H9 (cell line): ENCODE measurements at regions not wholly inside any gene's neighbourhood (a gene's known extent, or its start where the extent isn't known, plus 50 kb on each side); places are given as distances from the start of the nearest gene placed in this dataset.

ENCODE experiments used
- DNase-seq: peaks from one replicate; pipeline ENCODE4 v3.0.0-alpha.2; 2017
- H2AFZ ChIP-seq: one replicate; pipeline ENCODE4 v1.6.1; 2013; ENCODE audit warnings: mild to moderate bottlenecking, low read length, control low read depth, moderate library complexity
- H2AK5ac ChIP-seq: 2 replicates; pipeline ENCODE4 v1.6.1; 2013; ENCODE audit warnings: low read length, control low read depth, mixed read lengths; ENCODE audit not compliant: insufficient read length
- H2BK120ac ChIP-seq: one replicate; pipeline ENCODE4 v1.6.1; 2013; ENCODE audit warnings: low read depth, mild to moderate bottlenecking, low read length, control low read depth, inconsistent platforms; ENCODE audit not compliant: poor library complexity, severe bottlenecking
- H2BK12ac ChIP-seq: 2 replicates; pipeline ENCODE4 v1.6.1; 2013; ENCODE audit warnings: low read length, control low read depth, mixed read lengths, low read depth; ENCODE audit not compliant: insufficient read length
- H2BK15ac ChIP-seq: 2 replicates; pipeline ENCODE4 v1.6.1; 2013; ENCODE audit warnings: low read depth, low read length, control low read depth
- H2BK20ac ChIP-seq: one replicate; pipeline ENCODE4 v1.6.1; 2013; ENCODE audit warnings: low read depth, mild to moderate bottlenecking, low read length, control low read depth, inconsistent platforms; ENCODE audit not compliant: poor library complexity, severe bottlenecking
- H2BK5ac ChIP-seq: 2 replicates; pipeline ENCODE4 v1.6.1; 2013; ENCODE audit warnings: low read length, control low read depth, mixed read lengths; ENCODE audit not compliant: insufficient read length
- H3K14ac ChIP-seq: 2 replicates; pipeline ENCODE4 v1.6.1; 2013; ENCODE audit warnings: low read length, control low read depth; ENCODE audit not compliant: insufficient read depth
- H3K18ac ChIP-seq: 2 replicates; pipeline ENCODE4 v1.6.1; 2013; ENCODE audit warnings: low read depth, mild to moderate bottlenecking, mixed read lengths, low read length, control low read depth; ENCODE audit not compliant: insufficient read length
- H3K23ac ChIP-seq: 2 replicates; pipeline ENCODE4 v1.6.1; 2013; ENCODE audit warnings: low read length, control low read depth, mixed read lengths, low read depth; ENCODE audit not compliant: insufficient read length
- H3K23me2 ChIP-seq: 2 replicates; pipeline ENCODE4 v1.6.1; 2013; ENCODE audit warnings: low read depth, mild to moderate bottlenecking, mixed read lengths, low read length, control low read depth; ENCODE audit not compliant: insufficient read length, poor library complexity, severe bottlenecking
- H3K27ac ChIP-seq: 2 replicates; pipeline ENCODE4 v1.5.1; 2013; ENCODE audit warnings: low read length, control low read depth, mixed read lengths, low read depth; ENCODE audit not compliant: insufficient read length
- H3K27me3 ChIP-seq: 2 replicates; pipeline ENCODE4 v1.6.1; 2013; ENCODE audit warnings: low read length, control low read depth, inconsistent platforms; ENCODE audit not compliant: insufficient read depth
- H3K4ac ChIP-seq: 2 replicates; pipeline ENCODE4 v1.6.1; 2013; ENCODE audit warnings: low read depth, mild to moderate bottlenecking, control low read depth, inconsistent platforms, low read length, moderate library complexity
- H3K4me1 ChIP-seq: 2 replicates; pipeline ENCODE4 v1.6.1; 2013; ENCODE audit warnings: low read length, control low read depth, inconsistent platforms; ENCODE audit not compliant: insufficient read depth
- H3K4me2 ChIP-seq: 2 replicates; pipeline ENCODE4 v1.6.1; 2013; ENCODE audit warnings: low read length, control low read depth, mixed read lengths; ENCODE audit not compliant: insufficient read length, insufficient read depth
- H3K56ac ChIP-seq: 2 replicates; pipeline ENCODE4 v1.6.1; 2013; ENCODE audit warnings: low read depth, mild to moderate bottlenecking, mixed read lengths, low read length, control low read depth; ENCODE audit not compliant: insufficient read length
- H3K79me1 ChIP-seq: 2 replicates; pipeline ENCODE4 v1.6.1; 2013; ENCODE audit warnings: low read depth, mild to moderate bottlenecking, moderate library complexity, low read length, control low read depth, inconsistent platforms; ENCODE audit not compliant: insufficient read depth, poor library complexity, severe bottlenecking
- H3K79me2 ChIP-seq: 2 replicates; pipeline ENCODE4 v1.6.1; 2013; ENCODE audit warnings: low read length, control low read depth, inconsistent platforms; ENCODE audit not compliant: insufficient read depth
- H3K9ac ChIP-seq: 2 replicates; pipeline ENCODE4 v1.6.1; 2013; ENCODE audit warnings: low read length, control low read depth, mixed read lengths; ENCODE audit not compliant: insufficient read length; ENCODE audit errors: extremely low read depth
- H3K9me3 ChIP-seq: one replicate; pipeline ENCODE4 v1.6.1; 2013; ENCODE audit warnings: low read depth, low read length, inconsistent platforms; ENCODE audit not compliant: control insufficient read depth
- H3T11ph ChIP-seq: one replicate; pipeline ENCODE4 v1.6.1; 2013; ENCODE audit warnings: mild to moderate bottlenecking, low read length, control low read depth, inconsistent platforms
- H4K20me1 ChIP-seq: one replicate; pipeline ENCODE4 v1.6.1; 2013; ENCODE audit not compliant: control insufficient read depth, insufficient read length, insufficient read depth
- H4K5ac ChIP-seq: 2 replicates; pipeline ENCODE4 v1.6.1; 2013; ENCODE audit warnings: low read depth, mild to moderate bottlenecking, mixed read lengths, low read length, control low read depth; ENCODE audit not compliant: insufficient read length
- H4K8ac ChIP-seq: replicated peaks from 2 replicates; pipeline ENCODE4 v1.6.1; 2013; ENCODE audit warnings: low read length, control low read depth, mixed read lengths, low read depth; ENCODE audit not compliant: insufficient read length
- H4K91ac ChIP-seq: 2 replicates; pipeline ENCODE4 v1.6.1; 2013; ENCODE audit warnings: low read depth, mild to moderate bottlenecking, moderate library complexity, mixed read lengths, low read length, control low read depth; ENCODE audit not compliant: insufficient read length
- H3K27ac Mint-ChIP-seq, 3 experiments: 2 replicates in 2 of 3; 3 replicates in 1 of 3; pipeline ENCODE4 v1.8.0; 2020 to 2021; ENCODE audit warnings: mixed read lengths in 3 of 3, mild to moderate bottlenecking in 1 of 3, moderate library complexity in 1 of 3
- H3K27me3 Mint-ChIP-seq: 2 replicates; pipeline ENCODE4 v1.8.0; 2021; ENCODE audit warnings: low read depth, mild to moderate bottlenecking, moderate library complexity, mixed read lengths
- H3K36me3 Mint-ChIP-seq, 3 experiments: 2 replicates in 2 of 3; 3 replicates in 1 of 3; pipeline ENCODE4 v1.8.0; 2020 to 2021; ENCODE audit warnings: low read depth in 3 of 3, mixed read lengths in 3 of 3; ENCODE audit not compliant: insufficient read depth in 1 of 3
- H3K4me1 Mint-ChIP-seq, 2 experiments: 2 replicates each; pipeline ENCODE4 v1.8.0; 2020; ENCODE audit warnings: mixed read lengths in 2 of 2
- H3K4me3 Mint-ChIP-seq, 2 experiments: 2 replicates in 1 of 2; 3 replicates in 1 of 2; pipeline ENCODE4 v1.8.0; 2020 to 2021; ENCODE audit warnings: mild to moderate bottlenecking in 2 of 2, mixed read lengths in 2 of 2, moderate library complexity in 1 of 2
- H3K9me3 Mint-ChIP-seq, 2 experiments: 2 replicates in 1 of 2; 3 replicates in 1 of 2; pipeline ENCODE4 v1.8.0; 2020; ENCODE audit warnings: mild to moderate bottlenecking in 2 of 2, mixed read lengths in 2 of 2, moderate library complexity in 1 of 2
- WGBS: extraction: QIAGEN DNeasy Blood & Tissue Kit; methylation state at CpG from one replicate; pipeline ENCODE4 v1.1.7; 2013; ENCODE audit warnings: missing lambda C conversion rate, low lambda C conversion rate, mixed read lengths; ENCODE audit not compliant: insufficient read length; ENCODE audit errors: extremely low coverage; 5-methylcytosine and 5-hydroxymethylcytosine counted together
- TF ChIP-seq, protein P1 (sequence below): fragments of 200-600 bp; sonication (generic); conservative IDR thresholded peaks from 3 replicates; pipeline ENCODE4 v1.8.0; 2021; ENCODE audit warnings: antibody characterized with exemption, mild to moderate bottlenecking

DNA sequence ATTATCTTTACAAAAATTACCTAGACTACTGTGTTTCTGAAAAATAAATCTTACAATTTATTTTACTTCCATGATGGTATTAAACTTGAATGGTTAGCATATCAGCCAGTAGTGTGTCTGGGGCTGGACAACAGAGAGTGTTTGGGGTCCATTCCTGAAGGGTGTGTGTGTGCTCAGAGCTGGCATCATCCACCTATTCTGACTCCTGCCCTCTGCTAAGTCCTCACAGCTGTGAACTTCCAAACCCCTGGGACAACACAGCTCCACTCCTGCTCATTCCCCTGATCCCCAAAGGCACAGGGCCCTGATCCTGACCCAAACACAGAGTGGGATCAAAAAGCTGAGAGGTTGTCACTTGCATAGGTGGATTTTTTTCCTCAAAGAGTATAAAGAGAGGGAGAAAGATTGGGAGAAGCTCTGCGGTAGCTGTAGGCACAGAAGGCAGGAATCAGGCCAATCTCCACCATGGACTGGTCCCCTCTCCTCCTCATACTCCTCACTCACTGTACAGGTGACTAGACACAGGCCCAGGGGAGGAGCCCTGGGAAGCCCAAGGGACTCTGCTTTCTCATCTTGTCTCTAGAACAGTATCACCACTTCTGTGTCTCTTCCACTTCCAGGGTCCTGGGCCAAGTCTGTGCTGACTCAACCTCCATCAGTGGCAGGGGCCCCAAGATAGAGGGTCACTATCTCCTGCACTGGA lies 55.7 kb upstream of the TOP3B start:
- no peaks in the 10 kb centered on the region for H3K79me1 ChIP-seq
- no peak overlapping the region for H3T11ph ChIP-seq
- H3K14ac ChIP-seq = no peak overlapping the region
- no peak overlapping the region for H2BK15ac ChIP-seq
- no peak overlapping the region for H2BK20ac ChIP-seq
- no peaks in the 10 kb centered on the region for H3K9me3 ChIP-seq
- H2BK120ac ChIP-seq = no peak overlapping the region
- H3K56ac ChIP-seq = no peak overlapping the region
- H3K4me2 ChIP-seq = no peak overlapping the region
- H3K4me3 Mint-ChIP-seq = no peak overlapping the region
- H2BK5ac ChIP-seq = no peak overlapping the region
- H2AFZ ChIP-seq = no peak overlapping the region
- H3K9me3 Mint-ChIP-seq = no peaks in the 10 kb centered on the region; a peak in 1 of 5 replicates
- H4K8ac ChIP-seq = no peak overlapping the region
- no peak overlapping the region for H3K27ac ChIP-seq
- H4K20me1 ChIP-seq = no peaks in the 10 kb centered on the region
- peaks cover 93% of the 10 kb centered on the region for H3K27me3 Mint-ChIP-seq
- H3K36me3 Mint-ChIP-seq = no peaks in the 10 kb centered on the region; a peak in 1 of 7 replicates
- H3K23ac ChIP-seq = no peak overlapping the region
- peaks cover 69% of the 10 kb centered on the region for H3K27me3 ChIP-seq
- no peak for DNase-seq
- no peak overlapping the region for H3K9ac ChIP-seq
- H3K27ac Mint-ChIP-seq = no peak overlapping the region
- H4K5ac ChIP-seq = no peak overlapping the region
- no peak overlapping the region for H3K18ac ChIP-seq
- peaks cover 6 to 8% of the 10 kb centered on the region in 2 experiments; a peak in 2 of 4 replicates for H3K4me1 Mint-ChIP-seq
- no peaks in the 10 kb centered on the region for H3K23me2 ChIP-seq
- TF ChIP-seq, protein P1, sequence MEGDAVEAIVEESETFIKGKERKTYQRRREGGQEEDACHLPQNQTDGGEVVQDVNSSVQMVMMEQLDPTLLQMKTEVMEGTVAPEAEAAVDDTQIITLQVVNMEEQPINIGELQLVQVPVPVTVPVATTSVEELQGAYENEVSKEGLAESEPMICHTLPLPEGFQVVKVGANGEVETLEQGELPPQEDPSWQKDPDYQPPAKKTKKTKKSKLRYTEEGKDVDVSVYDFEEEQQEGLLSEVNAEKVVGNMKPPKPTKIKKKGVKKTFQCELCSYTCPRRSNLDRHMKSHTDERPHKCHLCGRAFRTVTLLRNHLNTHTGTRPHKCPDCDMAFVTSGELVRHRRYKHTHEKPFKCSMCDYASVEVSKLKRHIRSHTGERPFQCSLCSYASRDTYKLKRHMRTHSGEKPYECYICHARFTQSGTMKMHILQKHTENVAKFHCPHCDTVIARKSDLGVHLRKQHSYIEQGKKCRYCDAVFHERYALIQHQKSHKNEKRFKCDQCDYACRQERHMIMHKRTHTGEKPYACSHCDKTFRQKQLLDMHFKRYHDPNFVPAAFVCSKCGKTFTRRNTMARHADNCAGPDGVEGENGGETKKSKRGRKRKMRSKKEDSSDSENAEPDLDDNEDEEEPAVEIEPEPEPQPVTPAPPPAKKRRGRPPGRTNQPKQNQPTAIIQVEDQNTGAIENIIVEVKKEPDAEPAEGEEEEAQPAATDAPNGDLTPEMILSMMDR = no peak
- H2BK12ac ChIP-seq = no peak overlapping the region
- no peaks in the 10 kb centered on the region for H3K4me1 ChIP-seq
- H4K91ac ChIP-seq = no peak overlapping the region
- no CpG with 5 or more reads among the region's 1 CpG for WGBS
- no peak overlapping the region for H2AK5ac ChIP-seq
- H3K4ac ChIP-seq = no peak overlapping the region
- H3K79me2 ChIP-seq = no peaks in the 10 kb centered on the region
